Right atrium auricular region (tissue), 2 donors: ENCODE measurements at regions not wholly inside any gene's neighbourhood (a gene's known extent, or its start where the extent isn't known, plus 50 kb on each side); places are given as distances from the start of the nearest gene placed in this dataset.

Experiments
- DNase-seq: peaks from one replicate; pipeline ENCODE4 v3.0.0-alpha.2; 2019; ENCODE audit warnings: low spot score
- H3K27ac ChIP-seq, 2 donors: fragments of 200-600 bp; sonication (generic); 1 replicate in 1 of 2; 2 replicates in 1 of 2; pipeline ENCODE4 v1.5.1; 2016 to 2019
- H3K27me3 ChIP-seq, 2 donors: fragments of 200-600 bp; sonication (generic); one replicate each; pipeline versions ENCODE4 v1.5.1 to v1.6.0; 2017 to 2019
- H3K36me3 ChIP-seq: fragments of 200-600 bp; sonication (generic); one replicate; pipeline ENCODE4 v1.5.1; 2016
- H3K4me1 ChIP-seq, 2 donors: fragments of 200-600 bp; sonication (generic); one replicate each; pipeline versions ENCODE4 v1.5.1 to v1.6.0; 2017 to 2019
- H3K4me3 ChIP-seq, 2 donors: fragments of 200-600 bp; sonication (generic); 1 replicate in 1 of 2; 2 replicates in 1 of 2; pipeline ENCODE4 v1.5.1; 2017 to 2019; ENCODE audit warnings: mild to moderate bottlenecking in 1 of 2, moderate library complexity in 1 of 2
- H3K9me3 ChIP-seq, 2 donors: fragments of 200-600 bp; sonication (generic); one replicate each; pipeline ENCODE4 v1.5.1; 2019
- CTCF ChIP-seq, 2 donors: fragments of 200-600 bp; sonication (generic); IDR thresholded peaks; one replicate each; pipeline ENCODE4 v1.5.1; 2019; ENCODE audit warnings: antibody characterized with exemption in 2 of 2

GRCh38 chr12:118763234-118763633 lies 218.1 kb upstream of the SRRM4 start:
- no peaks in the 10 kb centered on the region for H3K27me3 ChIP-seq
- no peak for DNase-seq
- H3K4me3 ChIP-seq = no peak overlapping the region
- H3K9me3 ChIP-seq = no peaks in the 10 kb centered on the region
- H3K36me3 ChIP-seq = no peaks in the 10 kb centered on the region
- no peaks in the 10 kb centered on the region for H3K4me1 ChIP-seq
- no peak for TF ChIP-seq CTCF (IDR thresholded peaks at IDR 0.05)
- no peak overlapping the region for H3K27ac ChIP-seq

DNA sequence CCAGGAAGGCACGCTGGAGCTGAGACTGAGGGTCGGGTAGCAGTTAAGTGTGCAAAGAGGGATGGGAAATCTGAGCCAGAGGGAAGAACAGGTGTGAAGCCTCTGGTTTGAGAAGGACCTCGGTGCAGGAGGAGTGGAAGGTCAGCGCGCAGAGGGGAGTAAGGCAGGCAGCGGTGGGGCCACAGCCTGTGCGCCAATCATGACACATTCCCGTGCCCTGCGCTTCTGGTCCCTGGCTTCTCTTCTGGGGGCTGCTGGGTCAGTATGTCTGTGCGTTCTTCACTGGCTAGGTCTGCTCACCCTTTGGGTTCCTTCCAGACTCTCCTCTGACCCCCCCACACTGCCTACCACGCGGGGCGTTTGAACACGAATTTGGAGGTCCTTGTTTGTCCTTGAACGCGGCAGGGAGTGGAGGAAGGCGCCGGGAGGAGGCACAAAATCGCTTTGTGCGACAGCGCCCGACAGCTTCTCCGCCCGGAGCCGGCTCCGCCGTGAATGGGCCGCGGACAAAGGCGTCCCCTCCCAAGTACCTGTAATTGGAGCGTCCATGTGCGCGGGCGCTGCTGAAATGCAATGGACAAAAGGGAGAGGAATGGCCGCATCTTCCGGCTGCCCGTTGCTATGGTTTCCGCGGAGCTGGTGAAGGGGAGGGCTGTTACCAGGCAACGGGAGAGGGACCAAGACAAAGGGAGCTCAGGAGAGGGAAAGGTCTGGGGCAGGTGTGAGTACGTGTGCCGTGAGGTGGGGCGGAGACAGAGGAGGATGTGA lies 207.2 kb upstream of the SRRM4 start:
- Histone ChIP-seq H3K36me3 (no peaks in the 10 kb centered on the region), H3K27ac (no peak overlapping the region), H3K9me3 (peaks cover 0 to 14% of the 10 kb centered on the region in 2 donors), H3K4me1 (no peaks in the 10 kb centered on the region), H3K4me3 (no peak overlapping the region), H3K27me3 (no peaks in the 10 kb centered on the region)
- no peak for TF ChIP-seq CTCF (IDR thresholded peaks at IDR 0.05)
- DNase-seq = no peak

GRCh38 chr12:118777504-118777903 lies 203.8 kb upstream of the SRRM4 start:
- DNase-seq = no peak
- Histone ChIP-seq H3K36me3 (no peaks in the 10 kb centered on the region), H3K27me3 (no peaks in the 10 kb centered on the region), H3K27ac (no peak overlapping the region), H3K9me3 (peaks cover 0 to 12% of the 10 kb centered on the region in 2 donors), H3K4me1 (no peaks in the 10 kb centered on the region), H3K4me3 (no peak overlapping the region)
- TF ChIP-seq CTCF (IDR thresholded peaks at IDR 0.05) = no peak

- no peak overlapping the region for H3K4me3 ChIP-seq
- H3K27ac ChIP-seq = no peak overlapping the region
- no peaks in the 10 kb centered on the region for H3K27me3 ChIP-seq
- TF ChIP-seq CTCF (IDR thresholded peaks at IDR 0.05) = no peak
- peaks cover 0 to 6% of the 10 kb centered on the region in 2 donors for H3K9me3 ChIP-seq
- H3K36me3 ChIP-seq = no peaks in the 10 kb centered on the region
- DNase-seq = no peak
- H3K4me1 ChIP-seq = no peaks in the 10 kb centered on the region
Observed at GRCh38 chr12:118778077-118778476, 203.3 kb upstream of the SRRM4 start.

- no peak for TF ChIP-seq CTCF (IDR thresholded peaks at IDR 0.05)
- Histone ChIP-seq H3K9me3 (no peaks in the 10 kb centered on the region), H3K4me1 (no peaks in the 10 kb centered on the region), H3K4me3 (no peak overlapping the region), H3K27me3 (no peaks in the 10 kb centered on the region), H3K36me3 (no peaks in the 10 kb centered on the region), H3K27ac (no peak overlapping the region)
- DNase-seq = no peak
Observed at GRCh38 chr12:118780939-118781338, 200.4 kb upstream of the SRRM4 start.

DNA sequence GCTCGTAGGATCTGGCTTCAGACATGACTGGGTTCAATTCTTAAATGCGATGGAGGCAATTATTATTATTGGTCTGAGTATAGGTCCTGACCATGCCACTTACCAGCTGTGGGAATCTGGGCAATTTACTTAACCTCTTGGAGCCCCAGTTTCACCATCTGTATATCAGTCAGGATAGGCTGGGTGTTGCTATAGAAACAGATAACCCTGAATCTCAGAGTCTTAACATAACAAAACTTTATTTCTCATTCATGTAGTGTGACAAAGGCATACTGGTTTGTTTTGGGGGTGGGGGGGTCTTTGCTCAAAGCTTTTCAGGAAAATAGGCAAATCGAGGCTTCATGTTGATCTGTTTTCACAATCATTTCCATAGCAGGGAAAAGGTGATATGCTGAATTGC lies 199.6 kb upstream of the SRRM4 start:
- Histone ChIP-seq H3K4me1 (no peaks in the 10 kb centered on the region), H3K36me3 (no peaks in the 10 kb centered on the region), H3K4me3 (no peak overlapping the region), H3K9me3 (no peaks in the 10 kb centered on the region), H3K27ac (no peak overlapping the region), H3K27me3 (no peaks in the 10 kb centered on the region)
- no peak for TF ChIP-seq CTCF (IDR thresholded peaks at IDR 0.05)
- DNase-seq = no peak
